ENCODE measurements at regions not wholly inside any gene's neighbourhood (a gene's known extent, or its start where the extent isn't known, plus 50 kb on each side); places are given as distances from the start of the nearest gene placed in this dataset.
"Not testable (repeated sequence)": the region's sequence is repeated elsewhere in the genome, so short reads cannot be mapped to it uniquely, and the experiment has no call there.

DNA sequence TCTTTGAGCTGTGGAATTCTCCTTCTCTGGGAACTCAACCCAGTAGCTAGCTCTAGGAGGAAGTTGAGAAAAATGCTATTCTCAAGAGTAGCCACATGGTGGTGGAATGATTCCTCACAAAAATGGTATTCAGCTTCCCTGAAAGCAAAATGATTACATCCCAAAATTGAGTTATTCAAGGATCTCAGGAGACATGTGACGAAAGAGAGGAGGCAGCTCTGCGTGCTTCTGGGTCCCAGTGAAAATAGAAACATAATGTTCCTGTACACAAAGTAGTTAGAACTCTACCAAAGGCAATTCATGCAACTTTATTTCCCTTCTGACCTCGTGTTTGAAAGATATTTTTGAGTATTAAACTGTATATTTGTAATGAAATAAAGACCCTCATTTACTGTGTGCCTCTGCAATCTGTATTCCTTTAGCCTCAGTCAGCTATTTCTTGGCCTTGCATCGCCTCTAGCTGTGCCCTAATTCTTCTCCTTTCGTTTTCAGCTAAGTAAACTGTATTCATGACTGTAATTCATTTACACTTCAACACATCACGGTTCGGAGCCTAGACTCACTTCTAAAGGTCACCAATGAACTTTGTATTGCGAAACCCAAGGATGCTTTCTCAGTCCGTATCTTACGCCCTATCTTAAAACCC, 167.3 kb downstream of the FASLG start:
- DNase-seq (ENCODE audit: insufficient read length, low spot score) (peak; percentile 11), FAIRE-seq (peak; percentile 75)

DNA sequence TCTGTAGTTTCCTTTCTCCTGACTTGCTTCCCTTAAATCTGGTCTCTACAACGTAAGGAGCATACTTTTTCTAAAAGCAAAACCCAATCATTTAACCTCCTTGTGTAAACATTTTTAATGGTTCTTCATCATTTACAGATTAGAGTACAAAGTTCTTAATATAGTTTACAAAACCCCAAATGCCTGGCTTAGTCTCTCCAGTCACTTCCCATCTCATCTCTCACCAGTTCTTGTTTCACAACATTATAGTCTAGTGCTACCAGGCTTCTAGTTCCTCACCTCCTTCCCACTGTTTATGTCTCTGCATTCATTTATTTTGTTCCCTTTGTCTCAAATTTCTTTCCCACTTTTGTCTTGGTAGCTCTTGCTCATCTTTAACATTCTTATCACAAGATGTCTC, 168.4 kb downstream of the FASLG start:
- FAIRE-seq (no peak), DNase-seq (ENCODE audit: insufficient read length, low spot score) (no peak)
- no peak for TF ChIP-seq POLR2A (IDR thresholded peaks at IDR 0.05; ENCODE audit: low read depth, low read length)

More for the DNA sequence above, 167.3 kb downstream of the FASLG start:
- no peak for TF ChIP-seq POLR2A (IDR thresholded peaks at IDR 0.05; ENCODE audit: low read depth, low read length)

DNA sequence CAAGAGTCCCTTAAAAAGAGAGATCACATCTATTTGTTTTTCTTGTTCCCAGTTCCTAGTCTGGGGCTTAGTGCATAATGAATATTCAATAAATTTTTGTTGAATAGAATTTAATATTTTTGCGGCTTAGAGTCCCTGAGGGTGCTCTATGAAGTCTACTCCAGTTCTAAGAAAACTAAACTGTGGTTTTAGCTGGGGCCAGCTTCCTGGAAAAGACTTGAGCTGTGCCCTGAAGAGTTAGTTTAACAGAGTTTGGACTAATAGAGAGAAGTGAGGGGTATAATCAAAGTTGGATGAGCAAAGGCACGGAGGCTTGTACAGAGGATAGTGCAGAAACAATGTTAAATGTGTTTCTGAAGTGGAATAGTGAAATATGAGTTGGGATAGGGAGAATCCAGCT, 168.9 kb downstream of the FASLG start:
- DNase-seq (ENCODE audit: insufficient read length, low spot score) (no peak), FAIRE-seq (no peak)
- no peak for TF ChIP-seq POLR2A (IDR thresholded peaks at IDR 0.05; ENCODE audit: low read depth, low read length)

DNA sequence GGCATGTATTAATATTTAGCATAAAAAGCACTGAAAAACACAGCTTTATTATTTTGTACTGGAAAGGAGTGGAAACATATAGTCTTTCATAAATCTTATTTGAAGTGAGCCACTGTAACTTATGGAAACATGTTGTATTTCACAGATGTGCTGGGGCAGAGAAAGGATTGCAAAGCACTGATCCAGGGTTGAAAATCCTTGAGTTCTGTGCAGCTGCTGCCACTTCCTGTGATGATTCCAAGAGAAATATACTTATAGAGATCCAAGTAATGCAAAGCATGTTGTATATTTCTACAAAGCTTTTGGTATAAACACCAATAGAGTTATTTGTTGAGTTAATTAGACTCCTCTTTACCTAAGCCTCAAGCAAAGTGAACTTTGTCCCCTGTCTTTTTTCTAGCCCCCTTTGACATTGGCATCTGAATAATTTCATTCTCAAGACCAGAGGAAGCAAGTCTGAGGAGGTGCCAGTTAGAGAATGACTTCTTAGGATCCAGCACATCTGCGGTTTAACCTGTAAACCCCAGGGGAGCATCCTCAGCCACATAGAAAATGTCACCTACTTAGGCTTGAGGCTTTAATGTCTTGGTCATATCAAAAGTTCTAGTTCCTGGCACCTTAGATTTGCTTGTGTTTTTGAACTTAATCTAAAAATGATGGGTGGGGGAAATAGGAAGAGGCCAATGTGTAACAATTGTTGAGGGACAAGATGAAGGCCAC, 173.3 kb downstream of the FASLG start:
- DNase-seq (ENCODE audit: insufficient read length, low spot score) (no peak), FAIRE-seq (no peak)
- no peak for TF ChIP-seq POLR2A (IDR thresholded peaks at IDR 0.05; ENCODE audit: low read depth, low read length)

DNA sequence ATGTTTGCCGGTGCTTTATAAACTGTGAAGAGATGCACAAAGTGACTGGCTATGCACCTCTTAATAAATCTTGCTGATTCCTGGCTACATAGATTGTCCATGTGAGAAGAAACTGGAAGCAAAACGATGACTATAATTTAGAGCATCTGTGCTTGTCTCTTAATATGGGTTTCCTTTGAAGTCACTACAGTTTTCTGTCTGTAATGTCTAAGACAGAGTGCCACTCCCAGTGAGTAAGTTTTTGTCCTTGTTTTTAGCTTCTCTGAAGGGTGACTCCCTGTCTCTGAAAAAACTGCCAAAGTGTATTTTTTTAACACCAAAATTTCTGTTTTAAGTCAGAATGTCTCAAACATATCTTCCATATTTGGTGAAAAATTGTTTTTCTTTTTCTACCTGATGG, 175.1 kb downstream of the FASLG start:
- TF ChIP-seq POLR2A (IDR thresholded peaks at IDR 0.05; ENCODE audit: low read depth, low read length), result no peak
- no peak for DNase-seq (ENCODE audit: insufficient read length, low spot score)
- no peak for FAIRE-seq

DNA sequence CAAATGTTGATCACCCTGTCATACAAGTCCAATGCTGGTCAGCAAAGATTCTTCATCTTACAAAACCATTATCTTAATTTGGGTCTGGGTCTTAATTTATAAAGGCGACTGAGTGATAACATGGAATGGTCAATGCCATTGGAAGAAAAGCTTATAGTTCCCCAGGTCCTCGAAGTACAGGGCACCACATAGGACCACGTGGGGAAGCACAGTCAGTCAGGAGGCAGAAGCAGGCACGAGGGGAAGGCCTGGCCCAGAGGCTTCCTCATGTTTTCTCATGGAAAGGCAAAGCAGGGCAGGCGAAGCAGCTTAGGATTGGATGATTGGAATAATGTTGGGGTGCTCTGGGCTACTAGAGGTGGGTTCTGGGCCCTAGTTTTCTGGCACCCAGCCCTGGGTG, 175.7 kb downstream of the FASLG start:
- DNase-seq (ENCODE audit: insufficient read length, low spot score) (no peak), FAIRE-seq (no peak)
- TF ChIP-seq POLR2A (IDR thresholded peaks at IDR 0.05; ENCODE audit: low read depth, low read length), result no peak

DNA sequence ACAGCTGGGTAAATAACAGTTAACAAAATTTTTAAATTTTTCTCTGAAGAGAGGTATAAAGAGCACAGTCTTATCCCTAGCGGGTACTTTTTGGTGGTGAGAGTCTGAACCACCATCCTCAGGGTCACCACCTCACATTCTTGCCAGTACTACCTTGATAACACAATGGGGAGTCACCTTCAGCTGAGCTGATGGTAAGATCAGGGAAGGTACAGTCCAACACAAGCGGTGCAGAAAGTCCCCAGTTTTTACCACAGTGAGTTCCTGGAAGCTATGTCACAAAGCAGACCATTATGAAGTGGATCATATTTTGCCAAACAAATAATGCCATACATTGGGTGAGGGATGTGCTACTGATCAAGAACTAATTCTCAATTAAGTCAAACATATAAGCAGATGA, 176.9 kb downstream of the FASLG start:
- TF ChIP-seq POLR2A (IDR thresholded peaks at IDR 0.05; ENCODE audit: low read depth, low read length), result no peak
- FAIRE-seq (no peak), DNase-seq (ENCODE audit: insufficient read length, low spot score) (no peak)

DNA sequence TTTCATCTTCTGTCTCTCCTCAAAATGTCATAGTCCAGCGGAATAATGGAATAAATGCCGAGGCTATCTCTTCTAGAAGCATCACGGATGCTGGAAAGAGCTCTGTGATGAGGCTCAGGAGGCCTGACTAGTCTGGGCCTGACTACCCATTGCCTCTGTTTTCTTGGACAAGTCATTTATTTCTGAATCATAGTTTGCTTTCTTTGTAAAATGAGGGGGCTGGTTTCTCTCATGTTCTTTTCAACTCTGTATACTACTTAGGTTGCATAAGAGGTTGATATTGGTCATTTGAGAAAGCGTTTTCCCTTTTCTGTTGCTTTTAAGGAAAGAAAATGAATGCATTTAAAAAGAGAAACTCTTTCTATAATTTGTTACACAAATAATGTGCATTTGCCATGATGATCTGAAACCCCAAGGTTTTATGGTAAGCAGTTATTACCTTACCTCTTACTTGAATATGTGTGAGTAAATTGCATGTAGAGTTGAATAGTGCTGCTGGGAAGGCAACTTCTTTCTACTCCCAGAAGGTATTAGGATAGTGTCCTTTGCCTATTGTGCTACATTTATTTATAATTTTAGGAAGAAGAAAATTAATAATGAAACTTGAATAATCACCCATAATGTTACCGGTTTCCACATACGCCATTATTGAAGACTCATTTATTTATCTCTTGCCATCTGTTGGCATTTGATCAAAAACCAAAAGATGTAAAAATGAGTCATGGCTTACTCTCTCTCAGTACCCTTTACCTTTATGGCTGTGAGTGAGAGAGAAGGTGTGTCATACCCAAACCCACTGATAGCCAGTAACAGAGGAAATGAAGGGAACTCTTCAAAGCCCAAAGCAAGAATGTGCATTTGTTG, 179.1 kb downstream of the FASLG start:
- DNase-seq (ENCODE audit: insufficient read length, low spot score) (no peak), FAIRE-seq (no peak)
- TF ChIP-seq POLR2A (IDR thresholded peaks at IDR 0.05; ENCODE audit: low read depth, low read length), result no peak

DNA sequence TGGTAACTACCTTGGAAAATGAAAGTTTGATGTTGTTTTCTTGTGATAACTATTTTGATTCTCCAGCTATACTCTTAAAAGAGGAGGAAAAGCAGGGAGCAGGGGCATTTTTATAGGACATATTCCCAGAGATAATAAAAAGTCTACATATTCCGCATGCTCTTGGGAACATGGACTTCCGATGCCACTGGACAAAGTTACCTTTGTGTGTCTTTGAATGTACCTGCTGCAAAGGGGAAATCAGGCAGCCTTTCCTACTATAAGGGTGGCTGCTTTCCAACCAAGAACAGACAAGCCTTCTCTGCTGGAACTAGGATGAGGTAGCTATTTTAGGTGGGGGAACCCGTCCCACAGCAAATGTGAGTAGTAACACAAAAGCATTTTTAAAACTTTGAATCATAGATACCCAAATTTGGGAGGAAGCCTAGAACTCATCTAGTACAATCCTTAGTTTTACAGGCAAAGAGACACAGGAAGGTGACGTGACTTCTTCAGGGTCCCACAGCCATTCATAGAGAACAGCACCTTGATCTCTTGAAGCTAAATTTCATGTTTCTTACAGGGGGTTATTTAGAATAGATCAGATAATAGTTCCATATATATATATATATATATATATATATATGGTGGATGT, 179.9 kb downstream of the FASLG start:
- no peak for DNase-seq (ENCODE audit: insufficient read length, low spot score)
- TF ChIP-seq POLR2A (IDR thresholded peaks at IDR 0.05; ENCODE audit: low read depth, low read length), result no peak
- FAIRE-seq, result no peak

DNA sequence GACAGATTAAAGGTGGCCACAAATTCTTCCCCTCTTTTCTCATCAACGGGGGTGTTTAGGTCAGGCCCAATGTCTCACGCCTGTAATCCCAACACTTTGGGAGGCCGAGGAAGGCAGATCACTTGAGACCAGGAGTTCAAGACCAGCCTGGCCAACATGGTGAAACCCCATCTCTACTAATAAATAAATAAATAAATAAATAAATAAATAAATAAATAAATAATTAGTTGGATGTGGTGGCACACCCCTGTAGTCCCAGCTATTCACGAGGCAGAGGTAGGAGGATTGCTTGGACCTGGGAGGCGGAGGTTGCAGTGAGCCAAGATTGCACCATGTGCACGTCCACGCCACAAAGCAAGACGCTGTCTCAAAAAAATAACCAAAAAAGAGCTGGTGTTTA, 180.7 kb downstream of the FASLG start:
- FAIRE-seq; DNase-seq (ENCODE audit: insufficient read length, low spot score): not testable (repeated sequence)

DNA sequence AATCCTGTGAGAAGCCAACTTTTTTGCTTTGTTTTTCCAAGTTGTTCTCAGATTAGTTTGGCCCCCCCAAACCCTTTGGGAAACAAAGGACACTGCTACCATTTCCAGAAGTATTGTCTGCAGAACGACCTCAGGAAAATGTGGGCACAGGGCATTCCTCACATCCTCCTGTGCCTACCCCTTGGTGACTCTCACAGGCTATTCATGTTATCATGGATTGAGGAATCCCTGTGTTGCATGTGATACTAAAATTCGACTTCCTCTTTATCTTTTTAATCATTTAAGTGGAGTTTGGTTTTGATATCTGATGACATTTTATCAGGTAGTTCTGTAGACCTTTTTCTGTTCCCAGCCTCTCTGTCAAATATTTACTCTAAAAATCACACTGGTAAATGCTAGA, 184.5 kb downstream of the FASLG start:
- FAIRE-seq (no peak), DNase-seq (ENCODE audit: insufficient read length, low spot score) (no peak)
- TF ChIP-seq POLR2A (IDR thresholded peaks at IDR 0.05; ENCODE audit: low read depth, low read length), result no peak

DNA sequence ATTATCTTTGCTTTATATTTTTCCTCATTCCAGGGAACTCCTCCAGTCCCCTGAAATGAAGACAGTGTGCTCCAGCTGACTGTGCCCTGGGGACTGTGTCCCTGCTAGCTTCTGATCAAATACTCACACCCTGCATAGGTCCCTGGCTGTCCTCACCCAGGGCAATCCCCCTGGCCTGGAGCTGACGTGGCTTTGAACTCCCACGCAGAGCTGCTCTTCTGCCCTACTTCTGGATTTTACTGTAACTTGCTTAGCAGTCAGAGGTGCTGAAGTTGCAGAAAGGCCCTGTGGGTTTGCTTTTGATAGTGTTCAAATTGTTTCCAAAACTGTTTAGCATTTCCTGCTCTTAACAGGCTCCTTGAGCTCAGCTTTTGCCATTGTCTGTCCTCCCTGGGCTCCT, 186.5 kb downstream of the FASLG start:
- TF ChIP-seq POLR2A (IDR thresholded peaks at IDR 0.05; ENCODE audit: low read depth, low read length), result no peak
- DNase-seq (ENCODE audit: insufficient read length, low spot score), result no peak
- no peak for FAIRE-seq

DNA sequence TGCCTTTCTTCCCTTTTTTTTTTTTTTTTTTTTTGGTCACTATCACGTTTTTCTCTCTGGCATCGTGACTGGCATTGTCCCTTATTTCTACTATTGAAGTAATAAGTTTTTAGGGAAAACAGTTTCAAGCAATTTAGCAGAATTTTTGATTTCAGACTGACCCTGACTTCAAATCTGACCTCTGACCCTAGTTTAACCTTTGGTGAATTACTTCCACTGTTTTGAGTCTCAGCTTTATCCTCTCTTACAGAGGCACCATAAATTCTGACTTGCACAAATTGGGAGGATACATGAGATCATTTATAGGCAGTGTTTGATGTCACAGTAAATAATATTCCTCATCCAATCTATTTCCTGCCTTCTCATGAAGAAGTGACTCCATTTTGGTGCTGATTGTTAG, 187.0 kb downstream of the FASLG start:
- no peak for TF ChIP-seq POLR2A (IDR thresholded peaks at IDR 0.05; ENCODE audit: low read depth, low read length)
- no peak for DNase-seq (ENCODE audit: insufficient read length, low spot score)
- no peak for FAIRE-seq

DNA sequence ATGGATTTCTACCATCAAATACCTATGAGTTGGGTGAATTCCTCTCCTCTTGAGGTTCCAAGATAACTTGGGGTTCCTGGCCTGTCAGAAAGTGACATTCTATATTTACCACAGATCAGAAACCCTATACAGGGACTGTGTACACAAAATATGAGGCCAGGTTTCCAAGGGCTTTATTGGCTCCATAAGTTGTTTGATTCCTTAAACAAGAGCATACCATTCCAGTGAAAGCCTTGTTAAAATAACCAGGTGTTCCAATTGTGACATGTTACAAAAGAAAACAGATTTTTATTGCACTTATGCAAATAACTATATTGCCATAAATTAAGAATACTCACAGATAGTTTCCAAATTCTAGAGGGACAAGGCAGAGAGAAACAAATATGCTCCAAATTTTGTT, 188.9 kb downstream of the FASLG start:
- not testable (repeated sequence) for FAIRE-seq; DNase-seq (ENCODE audit: insufficient read length, low spot score)
